Testis (tissue), 2 donors: ENCODE measurements at regions not wholly inside any gene's neighbourhood (a gene's known extent, or its start where the extent isn't known, plus 50 kb on each side); places are given as distances from the start of the nearest gene placed in this dataset.

Source experiments
- DNase-seq: peaks from one replicate; pipeline ENCODE4 v3.0.0-alpha.2; 2019
- H3K27ac ChIP-seq, 2 donors: fragments of 200-600 bp; sonication (generic); one replicate each; pipeline ENCODE4 v1.5.1; 2019
- H3K27me3 ChIP-seq: fragments of 200-600 bp; sonication (generic); one replicate; pipeline ENCODE4 v1.5.1; 2019
- H3K36me3 ChIP-seq: fragments of 200-600 bp; sonication (generic); one replicate; pipeline ENCODE4 v1.5.1; 2017; ENCODE audit warnings: low read depth; ENCODE audit errors: missing control alignments
- H3K4me1 ChIP-seq: fragments of 200-600 bp; sonication (generic); one replicate; pipeline ENCODE4 v1.5.1; 2019
- H3K4me3 ChIP-seq, 2 donors: fragments of 200-600 bp; sonication (generic); one replicate each; pipeline ENCODE4 v1.5.1; 2017 to 2019
- H3K9me3 ChIP-seq: fragments of 200-600 bp; sonication (generic); one replicate; pipeline ENCODE4 v1.5.1; 2017
- CTCF ChIP-seq, 3 experiments: fragments of 450-650 bp in 2 of 3; fragments of 200-600 bp in 1 of 3; sonication (generic) in 1 of 3; IDR thresholded peaks; one replicate each; pipeline ENCODE4 v1.5.1; 2016 to 2019; ENCODE audit warnings: antibody characterized with exemption in 3 of 3, mild to moderate bottlenecking in 2 of 3, moderate library complexity in 1 of 3
- POLR2A ChIP-seq: fragments of 450-650 bp; IDR thresholded peaks from one replicate; pipeline ENCODE4 v1.6.1; 2017; ENCODE audit warnings: antibody characterized with exemption, mild to moderate bottlenecking, moderate library complexity
- WGBS, 2 donors: methylation state at CpG; one replicate each; pipeline ENCODE4 v1.1.5; 2018; 5-methylcytosine and 5-hydroxymethylcytosine counted together
- intact Hi-C: fragments of 100-400 bp; cut with DNase I; formaldehyde crosslinking; loops from one replicate; pipeline ENCODE4 v1.15.1; 2023; ENCODE audit warnings: low total_unique reads

DNA sequence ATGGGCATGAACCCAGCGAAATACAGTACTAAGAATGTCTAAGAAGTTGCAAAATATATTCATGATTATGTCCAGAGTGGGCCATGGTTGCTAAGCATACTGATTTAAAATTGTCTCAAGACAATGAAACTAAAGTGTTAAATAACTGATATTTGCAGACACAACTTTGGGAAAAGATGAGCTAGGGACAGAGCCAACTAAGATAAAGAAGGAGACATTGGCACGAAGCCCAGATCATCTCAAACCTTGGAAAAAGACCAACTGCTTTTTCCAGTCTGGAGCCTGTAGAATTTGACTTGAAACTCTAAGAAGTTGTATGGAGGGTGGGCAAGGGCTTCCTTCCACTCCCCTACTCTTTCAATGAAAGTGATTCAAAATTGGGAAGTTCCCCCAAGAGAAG lies 108.5 kb upstream of the GLRA2 start:
- no peaks in the 10 kb centered on the region for H3K36me3 ChIP-seq
- no peak overlapping the region for H3K27ac ChIP-seq
- WGBS, 2 donors = 19 to 38% methylated on average over 2 of the region's 2 CpGs
- no peaks in the 10 kb centered on the region for H3K27me3 ChIP-seq
- H3K9me3 ChIP-seq = no peaks in the 10 kb centered on the region
- no peaks in the 10 kb centered on the region for H3K4me1 ChIP-seq
- TF ChIP-seq POLR2A = no peak
- no peak for TF ChIP-seq CTCF (IDR thresholded peaks at IDR 0.05)
- intact Hi-C loops = no loop called here
- DNase-seq = peak; percentile 57
- no peak overlapping the region for H3K4me3 ChIP-seq

GRCh38 chrX:14412686-14413085 lies 116.7 kb upstream of the GLRA2 start:
- Histone ChIP-seq H3K4me1 (no peaks in the 10 kb centered on the region), H3K36me3 (no peaks in the 10 kb centered on the region), H3K27ac (no peak overlapping the region), H3K27me3 (no peaks in the 10 kb centered on the region), H3K9me3 (no peaks in the 10 kb centered on the region), H3K4me3 (no peak overlapping the region)
- 83 to 95% methylated on average over 1 of the region's 1 CpG for WGBS, 2 donors
- intact Hi-C loops = no loop called here
- no peak for DNase-seq
- TF ChIP-seq POLR2A (no peak), CTCF (IDR thresholded peaks at IDR 0.05) (no peak)

- no peaks in the 10 kb centered on the region for H3K4me1 ChIP-seq
- H3K4me3 ChIP-seq = no peak overlapping the region
- H3K27me3 ChIP-seq = no peaks in the 10 kb centered on the region
- WGBS, 2 donors = 20 to 27% methylated on average over 1 of the region's 1 CpG
- intact Hi-C loops = no loop called here
- no peak for DNase-seq
- no peaks in the 10 kb centered on the region for H3K36me3 ChIP-seq
- TF ChIP-seq CTCF (IDR thresholded peaks at IDR 0.05) = no peak
- TF ChIP-seq POLR2A = no peak
- H3K9me3 ChIP-seq = no peaks in the 10 kb centered on the region
- no peak overlapping the region for H3K27ac ChIP-seq
Measured at GRCh38 chrX:14411326-14411725, 118.0 kb upstream of the GLRA2 start.

DNA sequence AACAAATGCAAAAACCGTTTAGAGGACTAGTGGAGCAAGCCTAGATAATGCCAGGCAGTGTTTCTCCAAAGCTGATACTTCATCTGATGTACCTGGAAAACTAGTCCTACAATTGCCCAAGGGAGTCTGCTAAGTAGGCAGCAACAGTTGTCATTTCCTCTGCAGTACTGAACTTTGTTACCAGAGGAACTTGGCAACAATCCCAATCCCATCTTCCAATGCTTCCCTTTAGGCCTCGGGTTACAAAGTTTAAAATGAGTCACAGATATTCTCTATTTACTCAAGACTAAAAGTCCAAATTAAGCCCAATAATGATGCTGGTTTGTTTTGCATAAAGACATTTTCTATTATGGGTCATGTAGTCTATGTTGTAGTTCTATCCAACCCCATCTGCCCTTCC lies 120.0 kb upstream of the GLRA2 start:
- no peaks in the 10 kb centered on the region for H3K9me3 ChIP-seq
- DNase-seq = no peak
- no peaks in the 10 kb centered on the region for H3K36me3 ChIP-seq
- no peak overlapping the region for H3K27ac ChIP-seq
- intact Hi-C loops = no loop called here
- H3K4me3 ChIP-seq = no peak overlapping the region
- 59 to 66% methylated on average over 2 of the region's 2 CpGs for WGBS, 2 donors
- no peaks in the 10 kb centered on the region for H3K4me1 ChIP-seq
- TF ChIP-seq CTCF (IDR thresholded peaks at IDR 0.05) (no peak), POLR2A (no peak)
- no peaks in the 10 kb centered on the region for H3K27me3 ChIP-seq

DNA sequence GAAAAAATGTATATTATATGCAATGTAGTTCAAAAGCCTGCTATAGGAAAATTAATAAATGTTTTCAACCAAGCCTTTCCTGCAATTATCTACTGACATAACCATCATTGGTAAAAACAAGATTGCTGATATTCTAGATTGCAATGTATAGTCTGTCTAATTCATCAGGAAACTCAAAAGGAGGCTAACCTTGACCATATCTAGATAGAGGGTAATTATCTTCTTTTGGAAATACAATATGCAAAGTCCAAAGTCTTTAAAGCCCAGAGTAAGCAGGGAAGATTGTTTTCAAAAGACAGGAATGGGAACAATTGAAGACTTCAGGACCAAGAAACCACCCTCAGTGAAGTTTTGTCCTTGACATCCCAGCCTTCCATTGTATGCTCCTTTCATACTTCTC lies 123.1 kb upstream of the GLRA2 start:
- no peak for TF ChIP-seq POLR2A
- no peak for TF ChIP-seq CTCF (IDR thresholded peaks at IDR 0.05)
- Histone ChIP-seq H3K27me3 (no peaks in the 10 kb centered on the region), H3K27ac (no peak overlapping the region), H3K36me3 (no peaks in the 10 kb centered on the region), H3K4me3 (no peak overlapping the region), H3K4me1 (no peaks in the 10 kb centered on the region), H3K9me3 (no peaks in the 10 kb centered on the region)
- intact Hi-C loops = no loop called here
- DNase-seq = no peak
